Neural progenitor cell (in vitro differentiated cells): ENCODE measurements at regions not wholly inside any gene's neighbourhood (a gene's known extent, or its start where the extent isn't known, plus 50 kb on each side); places are given as distances from the start of the nearest gene placed in this dataset.

Experiments
- DNase-seq: peaks from one replicate; pipeline ENCODE4 v3.0.0-alpha.2; 2016; ENCODE audit warnings: low spot score
- H2AFZ ChIP-seq: fragments of 200-600 bp; sonication (generic); replicated peaks from 2 replicates; pipeline ENCODE4 v1.6.1; 2016; ENCODE audit warnings: antibody characterized with exemption
- H3F3A ChIP-seq: fragments of 200-600 bp; sonication (generic); 2 replicates; pipeline ENCODE4 v1.6.1; 2016; ENCODE audit warnings: antibody characterized with exemption, low read depth
- H3K27ac ChIP-seq: fragments of 200-600 bp; sonication (generic); 2 replicates; pipeline ENCODE4 v1.5.1; 2016; ENCODE audit warnings: mild to moderate bottlenecking
- H3K27me3 ChIP-seq: fragments of 200-600 bp; sonication (generic); 2 replicates; pipeline ENCODE4 v1.6.1; 2016; ENCODE audit warnings: mild to moderate bottlenecking, moderate library complexity
- H3K36me3 ChIP-seq: fragments of 200-600 bp; sonication (generic); 2 replicates; pipeline ENCODE4 v1.5.1; 2016
- H3K4me1 ChIP-seq: fragments of 200-600 bp; sonication (generic); 2 replicates; pipeline ENCODE4 v1.6.1; 2016; ENCODE audit warnings: mixed run types
- H3K4me2 ChIP-seq: fragments of 200-600 bp; sonication (generic); 2 replicates; pipeline ENCODE4 v1.6.1; 2016
- H3K4me3 ChIP-seq: fragments of 200-600 bp; sonication (generic); 2 replicates; pipeline ENCODE4 v1.5.1; 2016
- H3K79me2 ChIP-seq: fragments of 200-600 bp; sonication (generic); 2 replicates; pipeline ENCODE4 v1.6.1; 2016; ENCODE audit warnings: low read depth
- H3K9ac ChIP-seq: fragments of 200-600 bp; sonication (generic); 2 replicates; pipeline ENCODE4 v1.6.1; 2016
- H3K9me3 ChIP-seq: fragments of 200-600 bp; sonication (generic); 2 replicates; pipeline ENCODE4 v1.5.1; 2016; ENCODE audit warnings: low read depth
- H4K20me1 ChIP-seq: fragments of 200-600 bp; sonication (generic); 2 replicates; pipeline ENCODE4 v1.6.1; 2016; ENCODE audit warnings: low read depth
- H3K27ac Mint-ChIP-seq: 3 replicates; pipeline ENCODE4 v1.8.0; 2021; ENCODE audit warnings: mixed read lengths
- H3K27me3 Mint-ChIP-seq: 2 replicates; pipeline ENCODE4 v1.8.0; 2022; ENCODE audit warnings: low read depth, mild to moderate bottlenecking, inconsistent platforms, moderate library complexity, mixed read lengths; ENCODE audit not compliant: insufficient read depth
- H3K36me3 Mint-ChIP-seq: 3 replicates; pipeline ENCODE4 v1.8.0; 2021; ENCODE audit warnings: mixed read lengths
- H3K4me1 Mint-ChIP-seq: 3 replicates; pipeline ENCODE4 v1.8.0; 2021; ENCODE audit warnings: mixed read lengths
- H3K4me3 Mint-ChIP-seq: 3 replicates; pipeline ENCODE4 v1.8.0; 2021; ENCODE audit warnings: mild to moderate bottlenecking, moderate library complexity, mixed read lengths
- H3K9me3 Mint-ChIP-seq: 3 replicates; pipeline ENCODE4 v1.8.0; 2020; ENCODE audit warnings: mixed read lengths
- CTCF ChIP-seq: fragments of 200-600 bp; sonication (generic); IDR thresholded peaks from 2 replicates; pipeline ENCODE4 v1.5.1; 2017; ENCODE audit warnings: antibody characterized with exemption, mild to moderate bottlenecking
- EZH2 ChIP-seq: fragments of 200-600 bp; sonication (generic); IDR thresholded peaks from 2 replicates; pipeline ENCODE4 v1.6.1; 2017; ENCODE audit warnings: antibody characterized with exemption, mild to moderate bottlenecking, moderate library complexity
- EZH2phosphoT487 ChIP-seq: fragments of 200-600 bp; sonication (generic); IDR thresholded peaks from 2 replicates; pipeline ENCODE4 v1.6.1; 2017; ENCODE audit warnings: antibody characterized with exemption

GRCh38 chr15:57819646-57820045 lies 113.1 kb downstream of the POLR2M start:
- Histone ChIP-seq H3K27me3 (no peaks in the 10 kb centered on the region), H3K27ac (no peak overlapping the region), H3K79me2 (no peaks in the 10 kb centered on the region), H3K4me3 (no peak overlapping the region), H4K20me1 (no peaks in the 10 kb centered on the region), H3K9me3 (no peaks in the 10 kb centered on the region), H2AFZ (no peak overlapping the region), H3K36me3 (no peaks in the 10 kb centered on the region), H3K4me2 (no peak overlapping the region), H3K9ac (no peak overlapping the region), H3K4me1 (no peaks in the 10 kb centered on the region), H3F3A (no peaks in the 10 kb centered on the region)
- H3K27ac Mint-ChIP-seq, result no peak overlapping the region
- no peaks in the 10 kb centered on the region for H3K36me3 Mint-ChIP-seq
- peaks cover 12% of the 10 kb centered on the region for H3K27me3 Mint-ChIP-seq
- no peak for DNase-seq
- H3K4me1 Mint-ChIP-seq, result no peaks in the 10 kb centered on the region
- TF ChIP-seq EZH2phosphoT487, result no peak
- TF ChIP-seq CTCF, result no peak
- no peak for TF ChIP-seq EZH2
- H3K9me3 Mint-ChIP-seq, result no peaks in the 10 kb centered on the region
- H3K4me3 Mint-ChIP-seq, result no peak overlapping the region

GRCh38 chr15:57820119-57820518 lies 113.6 kb downstream of the POLR2M start:
- no peaks in the 10 kb centered on the region for H4K20me1 ChIP-seq
- Mint-ChIP-seq H3K27me3 (peaks cover 12% of the 10 kb centered on the region), H3K4me3 (no peak overlapping the region), H3K27ac (no peak overlapping the region), H3K36me3 (no peaks in the 10 kb centered on the region), H3K4me1 (no peaks in the 10 kb centered on the region), H3K9me3 (no peaks in the 10 kb centered on the region)
- no peak overlapping the region for H3K4me2 ChIP-seq
- no peak for TF ChIP-seq EZH2
- TF ChIP-seq EZH2phosphoT487, result no peak
- no peak for TF ChIP-seq CTCF
- no peak overlapping the region for H3K27ac ChIP-seq
- no peaks in the 10 kb centered on the region for H3K4me1 ChIP-seq
- no peaks in the 10 kb centered on the region for H3K27me3 ChIP-seq
- H3K9ac ChIP-seq, result no peak overlapping the region
- H3K79me2 ChIP-seq, result no peaks in the 10 kb centered on the region
- no peaks in the 10 kb centered on the region for H3K36me3 ChIP-seq
- no peaks in the 10 kb centered on the region for H3F3A ChIP-seq
- DNase-seq, result no peak
- H3K4me3 ChIP-seq, result no peak overlapping the region
- H2AFZ ChIP-seq, result no peak overlapping the region
- H3K9me3 ChIP-seq, result no peaks in the 10 kb centered on the region

- no peak for DNase-seq
- no peak overlapping the region for H3K27ac ChIP-seq
- H3K27me3 Mint-ChIP-seq, result peaks cover 4% of the 10 kb centered on the region
- H3K4me2 ChIP-seq, result no peak overlapping the region
- no peaks in the 10 kb centered on the region for H3K9me3 Mint-ChIP-seq
- H2AFZ ChIP-seq, result no peak overlapping the region
- no peaks in the 10 kb centered on the region for H4K20me1 ChIP-seq
- no peaks in the 10 kb centered on the region for H3K27me3 ChIP-seq
- no peaks in the 10 kb centered on the region for H3K36me3 ChIP-seq
- H3K4me1 ChIP-seq, result no peaks in the 10 kb centered on the region
- no peak overlapping the region for H3K4me3 Mint-ChIP-seq
- no peaks in the 10 kb centered on the region for H3F3A ChIP-seq
- H3K79me2 ChIP-seq, result no peaks in the 10 kb centered on the region
- H3K4me1 Mint-ChIP-seq, result no peaks in the 10 kb centered on the region
- no peak overlapping the region for H3K4me3 ChIP-seq
- no peak overlapping the region for H3K27ac Mint-ChIP-seq
- H3K36me3 Mint-ChIP-seq, result no peaks in the 10 kb centered on the region
- TF ChIP-seq EZH2phosphoT487 (no peak), EZH2 (no peak), CTCF (no peak)
- H3K9ac ChIP-seq, result no peak overlapping the region
- H3K9me3 ChIP-seq, result no peaks in the 10 kb centered on the region
Observed at GRCh38 chr15:57821826-57822225, 115.3 kb downstream of the POLR2M start.
